HEK293T (cell line): ENCODE measurements at regions not wholly inside any gene's neighbourhood (a gene's known extent, or its start where the extent isn't known, plus 50 kb on each side); places are given as distances from the start of the nearest gene placed in this dataset.

ENCODE experiments used
- CTCF ChIA-PET: fragments of 350-600 bp; formaldehyde crosslinking; extraction: SDS; loops from one replicate; lab custom pipeline; 2021; ENCODE audit warnings: antibody characterized with exemption, inconsistent platforms; lab: Yijun Ruan, JAX
- POLR2A ChIA-PET: fragments of 350-600 bp; formaldehyde crosslinking; extraction: SDS; loops from one replicate; lab custom pipeline; 2020; ENCODE audit warnings: antibody characterized with exemption, inconsistent platforms; lab: Yijun Ruan, JAX
- DNase-seq: peaks from one replicate; pipeline ENCODE4 v3.0.0; 2012; ENCODE audit warnings: mixed read lengths; ENCODE audit errors: extremely low spot score
- ARNT ChIP-seq: fragments of 450-650 bp; IDR thresholded peaks from 2 replicates; pipeline ENCODE4 v1.6.1; 2017; ENCODE audit warnings: mild to moderate bottlenecking
- BHLHE40 ChIP-seq: fragments of 450-650 bp; IDR thresholded peaks from 2 replicates; pipeline ENCODE4 v1.6.1; 2016; ENCODE audit warnings: mild to moderate bottlenecking, moderate library complexity, borderline replicate concordance
- CTBP1 ChIP-seq: fragments of 450-650 bp; IDR thresholded peaks from 2 replicates; pipeline ENCODE4 v1.6.1; 2016; ENCODE audit warnings: borderline replicate concordance
- ELF4 ChIP-seq: fragments of 450-650 bp; IDR thresholded peaks from 2 replicates; pipeline ENCODE4 v1.6.1; 2017; ENCODE audit warnings: antibody characterized with exemption
- FOXA1 ChIP-seq: fragments of 450-650 bp; IDR thresholded peaks from 2 replicates; pipeline ENCODE4 v1.6.1; 2016; ENCODE audit warnings: mild to moderate bottlenecking
- FOXK2 ChIP-seq: fragments of 450-650 bp; IDR thresholded peaks from 2 replicates; pipeline ENCODE4 v1.6.1; 2016; ENCODE audit warnings: mild to moderate bottlenecking
- FOXM1 ChIP-seq: fragments of 450-650 bp; IDR thresholded peaks from 2 replicates; pipeline ENCODE4 v1.6.1; 2017; ENCODE audit warnings: mild to moderate bottlenecking, borderline replicate concordance
- HDGF ChIP-seq: fragments of 450-650 bp; IDR thresholded peaks from 2 replicates; pipeline ENCODE4 v1.6.1; 2017; ENCODE audit warnings: antibody characterized with exemption, borderline replicate concordance
- L3MBTL2 ChIP-seq: fragments of 450-650 bp; conservative IDR thresholded peaks from 2 replicates; pipeline ENCODE4 v1.6.1; 2016; ENCODE audit warnings: mild to moderate bottlenecking
- LEF1 ChIP-seq: fragments of 450-650 bp; IDR thresholded peaks from 2 replicates; pipeline ENCODE4 v1.6.1; 2017; ENCODE audit warnings: mild to moderate bottlenecking, borderline replicate concordance
- NFRKB ChIP-seq: fragments of 450-650 bp; IDR thresholded peaks from 2 replicates; pipeline ENCODE4 v1.6.1; 2016; ENCODE audit warnings: mild to moderate bottlenecking, moderate library complexity
- SP1 ChIP-seq: fragments of 450-650 bp; IDR thresholded peaks from 2 replicates; pipeline ENCODE4 v1.6.1; 2017
- SUZ12 ChIP-seq: fragments of 450-650 bp; IDR thresholded peaks from 2 replicates; pipeline ENCODE4 v1.6.1; 2016; ENCODE audit warnings: mild to moderate bottlenecking
- TARDBP ChIP-seq: fragments of 450-650 bp; IDR thresholded peaks from 2 replicates; pipeline ENCODE4 v1.6.1; 2016
- ZNF384 ChIP-seq: fragments of 450-650 bp; IDR thresholded peaks from 2 replicates; pipeline ENCODE4 v1.6.1; 2016
- TF ChIP-seq, protein P1 (sequence below): fragments of 450-650 bp; IDR thresholded peaks from 2 replicates; pipeline ENCODE4 v1.6.1; 2016

GRCh38 chr13:74084375-74084935 lies 49.7 kb downstream of the KLF12 start:
- no peak for DNase-seq
- POLR2A ChIA-PET: no interaction called here
- TF ChIP-seq ELF4 (no peak), HDGF (no peak), LEF1 (no peak), CTBP1 (no peak)
- CTCF ChIA-PET: interaction anchor here (0.9 to 1.1 kb wide), 3 partner anchors 8 to 44 kb away, joined by 3 to 4 read pairs (median 3); no protein-coding TSS in a partner anchor

DNA sequence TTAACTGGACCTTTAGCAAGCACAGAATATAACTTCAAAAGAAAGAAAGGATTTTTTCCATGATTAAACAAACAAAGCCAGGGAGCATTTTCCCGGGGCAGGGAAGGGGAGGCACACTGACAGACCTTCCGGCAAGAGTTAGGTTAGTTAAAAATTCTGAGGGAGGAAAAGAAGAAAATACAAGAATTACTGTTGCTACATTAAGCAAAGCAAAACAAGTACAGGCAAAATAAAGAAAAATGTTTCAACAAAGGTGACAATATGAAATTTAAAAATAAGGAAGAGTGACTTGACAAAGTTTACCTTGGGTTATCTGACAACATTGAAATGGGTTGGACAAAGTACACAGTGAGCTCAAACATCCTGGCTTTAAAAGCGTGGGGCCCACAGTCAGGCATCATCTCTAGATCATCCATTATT lies 51.5 kb downstream of the KLF12 start:
- ChIA-PET CTCF (interaction anchor here (1.2 kb wide), 1 partner anchor 10 kb away, joined by 5 read pairs; no protein-coding TSS in a partner anchor), POLR2A (no interaction called here)
- no peak for DNase-seq
- TF ChIP-seq SUZ12: no peak
- no peak for TF ChIP-seq BHLHE40
- TF ChIP-seq FOXA1: no peak
- no peak for TF ChIP-seq CTBP1
- TF ChIP-seq NFRKB: no peak
- no peak for TF ChIP-seq FOXM1
- TF ChIP-seq FOXK2: no peak
- no peak for TF ChIP-seq TARDBP
- TF ChIP-seq HDGF: no peak
- no peak for TF ChIP-seq SP1
- TF ChIP-seq ARNT: no peak
- no peak for TF ChIP-seq ZNF384
- TF ChIP-seq ELF4: no peak
- TF ChIP-seq, protein P1, sequence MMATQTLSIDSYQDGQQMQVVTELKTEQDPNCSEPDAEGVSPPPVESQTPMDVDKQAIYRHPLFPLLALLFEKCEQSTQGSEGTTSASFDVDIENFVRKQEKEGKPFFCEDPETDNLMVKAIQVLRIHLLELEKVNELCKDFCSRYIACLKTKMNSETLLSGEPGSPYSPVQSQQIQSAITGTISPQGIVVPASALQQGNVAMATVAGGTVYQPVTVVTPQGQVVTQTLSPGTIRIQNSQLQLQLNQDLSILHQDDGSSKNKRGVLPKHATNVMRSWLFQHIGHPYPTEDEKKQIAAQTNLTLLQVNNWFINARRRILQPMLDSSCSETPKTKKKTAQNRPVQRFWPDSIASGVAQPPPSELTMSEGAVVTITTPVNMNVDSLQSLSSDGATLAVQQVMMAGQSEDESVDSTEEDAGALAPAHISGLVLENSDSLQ: no peak
- TF ChIP-seq LEF1: no peak

- DNase-seq: no peak
- ChIA-PET CTCF (interaction anchor here (1.0 kb wide), 1 partner anchor 19 kb away, joined by 3 read pairs; no protein-coding TSS in a partner anchor), POLR2A (no interaction called here)
- no peak for TF ChIP-seq BHLHE40
- TF ChIP-seq FOXK2: no peak
- no peak for TF ChIP-seq ARNT
- TF ChIP-seq ELF4: no peak
- no peak for TF ChIP-seq SP1
- no peak for TF ChIP-seq HDGF
- TF ChIP-seq NFRKB: no peak
- TF ChIP-seq L3MBTL2: no peak
Observed at GRCh38 chr13:74080762-74081161, 53.4 kb downstream of the KLF12 start.

GRCh38 chr13:74077792-74078191 lies 56.4 kb downstream of the KLF12 start:
- POLR2A ChIA-PET: no interaction called here
- DNase-seq: peak; percentile 37
- CTCF ChIA-PET: interaction anchor here (0.6 kb wide), 1 partner anchor 11 kb away, joined by 3 read pairs; no protein-coding TSS in a partner anchor

GRCh38 chr13:74077375-74077774 lies 56.8 kb downstream of the KLF12 start:
- TF ChIP-seq L3MBTL2 (no peak), ARNT (no peak), CTBP1 (no peak), FOXM1 (no peak), NFRKB (no peak), LEF1 (no peak), FOXK2 (no peak), HDGF (no peak), ZNF384 (no peak), FOXA1 (no peak), ELF4 (no peak), BHLHE40 (no peak), SP1 (no peak), SUZ12 (no peak), TARDBP (no peak)
- TF ChIP-seq, protein P1: no peak
- ChIA-PET CTCF (no interaction called here), POLR2A (no interaction called here)
- no peak for DNase-seq

More at GRCh38 chr13:74077792-74078191, 56.4 kb downstream of the KLF12 start:
- TF ChIP-seq TARDBP: no peak
- TF ChIP-seq ELF4: no peak
- TF ChIP-seq HDGF: no peak
- TF ChIP-seq NFRKB: no peak
- no peak for TF ChIP-seq FOXK2
- no peak for TF ChIP-seq BHLHE40
- TF ChIP-seq L3MBTL2: no peak
- TF ChIP-seq FOXM1: no peak
- TF ChIP-seq, protein P1: no peak
- TF ChIP-seq ARNT: no peak

DNA sequence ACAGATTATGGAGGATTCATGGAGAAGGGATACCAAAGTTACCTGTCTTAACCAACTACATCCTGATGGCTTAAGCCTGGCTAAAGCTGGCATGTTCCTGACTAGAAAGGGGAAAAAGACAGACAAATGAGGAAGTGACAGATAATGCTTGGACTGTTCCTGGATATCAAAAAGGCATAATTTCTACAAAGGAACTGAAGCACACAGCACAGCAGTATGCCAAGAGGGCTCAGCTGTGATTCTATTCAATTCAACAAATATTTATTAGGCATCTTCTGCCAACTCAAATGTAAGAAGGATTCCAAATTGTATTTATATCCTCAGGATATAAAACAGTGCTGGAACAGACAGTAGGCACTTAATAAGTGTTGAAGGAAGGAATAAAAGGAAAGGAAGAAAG lies 59.5 kb downstream of the KLF12 start:
- CTCF ChIA-PET: interaction anchor here (0.5 to 0.8 kb wide), 3 partner anchors 12 to 57 kb away, joined by 3 to 4 read pairs (median 3); no protein-coding TSS in a partner anchor
- no peak for DNase-seq
- POLR2A ChIA-PET: no interaction called here
- no peak for TF ChIP-seq FOXK2
